ENCODE measurements at regions not wholly inside any gene's neighbourhood (a gene's known extent, or its start where the extent isn't known, plus 50 kb on each side); places are given as distances from the start of the nearest gene placed in this dataset.

GRCh38 chr5:12274236-12274635 lies 370.0 kb upstream of the CTNND2 start:
- TF ChIP-seq CTCF (IDR thresholded peaks at IDR 0.05 in 8 of 11, conservative IDR thresholded peaks at IDR 0.05 in 3 of 11) (no peak), POLR2AphosphoS5 (IDR thresholded peaks at IDR 0.05) (no peak)
